IMR-90 (cell line): ENCODE measurements at regions not wholly inside any gene's neighbourhood (a gene's known extent, or its start where the extent isn't known, plus 50 kb on each side); places are given as distances from the start of the nearest gene placed in this dataset.

Experiments
- ATAC-seq: fragments of 200-7000 bp; cut with Tn5 transposase; 2 replicates; pipeline ENCODE4 v1.9.1; 2020; ENCODE audit warnings: low read depth, mild to moderate bottlenecking, moderate library complexity
- BruUV-seq: library from RNA; stranded (reverse); fragments of 400-500 nt; replicated peaks from 2 replicates; lab custom pipeline; 2021; lab: Mats Ljungman, UMichigan
- CTCF ChIA-PET: fragments of 300-600 bp; formaldehyde crosslinking; extraction: SDS; loops from one replicate; lab custom pipeline; 2021; ENCODE audit warnings: antibody characterized with exemption; lab: Yijun Ruan, JAX
- POLR2A ChIA-PET: fragments of 300-600 bp; sonication (Branson Sonifier 250); formaldehyde crosslinking; loops from one replicate; lab custom pipeline; 2022; ENCODE audit warnings: antibody characterized with exemption; ENCODE audit not compliant: unreplicated experiment; lab: Charles Lee
- DNase-seq: peaks from one replicate; pipeline ENCODE4 v3.0.0; 2013
- H2AFZ ChIP-seq: replicated peaks from 2 replicates; pipeline ENCODE3; 2013; ENCODE audit warnings: low read length, mild to moderate bottlenecking; ENCODE audit not compliant: poor library complexity
- H2AK5ac ChIP-seq: 2 replicates; pipeline ENCODE4 v1.6.1; 2013; ENCODE audit warnings: low read depth, low read length, inconsistent platforms
- H2AK9ac ChIP-seq: replicated peaks from 2 replicates; pipeline ENCODE3; 2013; ENCODE audit warnings: mild to moderate bottlenecking, low read depth, low read length, moderate library complexity; ENCODE audit not compliant: poor library complexity
- H2BK120ac ChIP-seq: 2 replicates; pipeline ENCODE4 v1.6.1; 2013; ENCODE audit warnings: low read depth, low read length, inconsistent platforms
- H2BK15ac ChIP-seq: 3 replicates; pipeline ENCODE4 v1.6.1; 2013; ENCODE audit warnings: low read depth, low read length, inconsistent platforms
- H2BK20ac ChIP-seq: 2 replicates; pipeline ENCODE4 v1.6.1; 2013; ENCODE audit warnings: low read depth, mild to moderate bottlenecking, inconsistent platforms, low read length, moderate library complexity
- H2BK5ac ChIP-seq: 2 replicates; pipeline ENCODE4 v1.6.1; 2013; ENCODE audit warnings: mild to moderate bottlenecking, low read depth, low read length, inconsistent platforms; ENCODE audit not compliant: poor library complexity, severe bottlenecking
- H3K14ac ChIP-seq: replicated peaks from 2 replicates; pipeline ENCODE4 v1.6.1; 2013; ENCODE audit warnings: low read depth, low read length, inconsistent platforms
- H3K18ac ChIP-seq: 2 replicates; pipeline ENCODE4 v1.6.1; 2013; ENCODE audit warnings: low read depth, low read length, control low read depth
- H3K23ac ChIP-seq: 2 replicates; pipeline ENCODE4 v1.6.1; 2013; ENCODE audit warnings: low read depth, low read length, inconsistent platforms
- H3K27ac ChIP-seq: 2 replicates; pipeline ENCODE4 v1.5.1; 2013; ENCODE audit warnings: mild to moderate bottlenecking, control low read depth, low read length; ENCODE audit not compliant: insufficient read depth
- H3K27me3 ChIP-seq: 2 replicates; pipeline ENCODE4 v1.6.1; 2013; ENCODE audit warnings: low read length; ENCODE audit not compliant: control insufficient read depth, insufficient read depth
- H3K36me3 ChIP-seq: 2 replicates; pipeline ENCODE4 v1.6.1; 2013; ENCODE audit warnings: low read length, mixed read lengths; ENCODE audit not compliant: control insufficient read depth, insufficient read depth
- H3K4ac ChIP-seq: 2 replicates; pipeline ENCODE4 v1.6.1; 2013; ENCODE audit warnings: low read depth, low read length, inconsistent platforms
- H3K4me1 ChIP-seq: 2 replicates; pipeline ENCODE4 v1.6.1; 2013; ENCODE audit warnings: low read length, mixed read lengths; ENCODE audit not compliant: control insufficient read depth, insufficient read depth
- H3K4me2 ChIP-seq: 2 replicates; pipeline ENCODE4 v1.6.1; 2013; ENCODE audit warnings: low read depth, mild to moderate bottlenecking, control low read depth, low read length, moderate library complexity
- H3K4me3 ChIP-seq: 2 replicates; pipeline ENCODE4 v1.5.1; 2013; ENCODE audit warnings: low read depth, mild to moderate bottlenecking, control low read depth, low read length, moderate library complexity; ENCODE audit not compliant: insufficient read depth
- H3K56ac ChIP-seq: 2 replicates; pipeline ENCODE4 v1.6.1; 2013; ENCODE audit warnings: low read length, inconsistent platforms; ENCODE audit not compliant: insufficient read depth; ENCODE audit errors: extremely low read depth
- H3K79me1 ChIP-seq, 2 experiments: 2 replicates each; pipeline ENCODE4 v1.6.1; 2013; ENCODE audit warnings: low read length in 2 of 2, inconsistent platforms in 1 of 2, low read depth in 1 of 2
- H3K9ac ChIP-seq: 2 replicates; pipeline ENCODE4 v1.6.1; 2013; ENCODE audit warnings: low read depth, low read length, control low read depth
- H3K9me1 ChIP-seq: 2 replicates; pipeline ENCODE4 v1.6.1; 2013; ENCODE audit warnings: low read length, inconsistent platforms; ENCODE audit not compliant: insufficient read depth
- H3K9me3 ChIP-seq: 2 replicates; pipeline ENCODE4 v1.6.1; 2013; ENCODE audit warnings: low read length; ENCODE audit not compliant: control insufficient read depth, insufficient read depth
- H4K20me1 ChIP-seq: 2 replicates; pipeline ENCODE4 v1.6.1; 2013; ENCODE audit warnings: low read length, inconsistent platforms; ENCODE audit not compliant: insufficient read depth
- H4K5ac ChIP-seq: 2 replicates; pipeline ENCODE4 v1.6.1; 2013; ENCODE audit warnings: mild to moderate bottlenecking, low read depth, low read length, control low read depth
- H4K8ac ChIP-seq, 2 experiments: 2 replicates each; pipeline ENCODE4 v1.6.1; 2013; ENCODE audit warnings: low read depth in 2 of 2, low read length in 2 of 2, control low read depth in 1 of 2, inconsistent platforms in 1 of 2
- H4K91ac ChIP-seq: 2 replicates; pipeline ENCODE4 v1.6.1; 2013; ENCODE audit warnings: low read depth, low read length, inconsistent platforms; ENCODE audit not compliant: insufficient read depth
- CEBPB ChIP-seq: IDR thresholded peaks from 2 replicates; pipeline ENCODE4 v1.6.1; 2012; ENCODE audit warnings: low read depth, low read length, improper control_type of control experiment
- CHD1 ChIP-seq: IDR thresholded peaks from 2 replicates; pipeline ENCODE4 v1.6.1; 2012; ENCODE audit warnings: low read depth, low read length, improper control_type of control experiment
- MAZ ChIP-seq: IDR thresholded peaks from 2 replicates; pipeline ENCODE4 v1.6.1; 2012; ENCODE audit warnings: low read depth, mild to moderate bottlenecking, low read length, improper control_type of control experiment, moderate library complexity, borderline replicate concordance
- MXI1 ChIP-seq: IDR thresholded peaks from 2 replicates; pipeline ENCODE4 v1.6.1; 2012; ENCODE audit warnings: low read depth, mild to moderate bottlenecking, low read length, moderate library complexity, borderline replicate concordance
- POLR2A ChIP-seq: IDR thresholded peaks from 2 replicates; pipeline ENCODE4 v1.6.1; 2012; ENCODE audit warnings: mild to moderate bottlenecking, low read depth, low read length
- RCOR1 ChIP-seq: IDR thresholded peaks from 2 replicates; pipeline ENCODE4 v1.6.1; 2012; ENCODE audit warnings: mild to moderate bottlenecking, low read length, improper control_type of control experiment; ENCODE audit not compliant: insufficient replicate concordance
- WGBS, 2 experiments: methylation state at CpG; one replicate each; pipeline versions ENCODE4 v1.1.5 to v1.1.7; 2013; ENCODE audit warnings: missing lambda C conversion rate in 2 of 2; ENCODE audit not compliant: insufficient read length in 1 of 2; ENCODE audit errors: extremely low coverage in 2 of 2; 5-methylcytosine and 5-hydroxymethylcytosine counted together
- dilution Hi-C: fragments of 300-500 bp; cut with HindIII; formaldehyde crosslinking; loops from one replicate; pipeline ENCODE4 v1.14.3; 2018; ENCODE audit warnings: low sequenced_read_pairs; ENCODE audit not compliant: unreplicated experiment
- in situ Hi-C: fragments of 300-500 bp; cut with MboI; formaldehyde crosslinking; loops from 3 replicates; pipeline ENCODE4 v1.14.3; 2019; ENCODE audit warnings: low sequenced_read_pairs, inconsistent platforms, mixed read lengths
- intact Hi-C: fragments of 100-400 bp; cut with micrococcal nuclease; formaldehyde crosslinking; loops from 2 replicates; pipeline ENCODE4 v1.10.0; 2022

- ChIA-PET POLR2A (no interaction called here), CTCF (no interaction called here)
- Histone ChIP-seq H4K91ac (peak overlapping the region; percentile 20; the same call in 1 of the 2 replicates), H2AK5ac (peak overlapping the region; percentile 27), H3K14ac (0 out of 2 replicates have a peak overlapping the region, but pooled peaks have one; percentile 16), H3K4me3 (no peak overlapping the region), H3K36me3 (no peaks in the 10 kb centered on the region), H2AK9ac (no peak overlapping the region), H4K8ac (peak overlapping the region in 1 of 2 experiments; percentile 30; a peak in 2 of 4 replicates), H3K27ac (no peak overlapping the region), H2BK5ac (peak overlapping the region; percentile 18), H3K56ac (no peak overlapping the region), H3K27me3 (no peaks in the 10 kb centered on the region), H2BK20ac (peak overlapping the region; percentile 54; the same call in 1 of the 2 replicates), H2AFZ (no peak overlapping the region), H3K9ac (no peak overlapping the region), H3K79me1 (no peaks in the 10 kb centered on the region), H3K18ac (peak overlapping the region; percentile 79), H3K4me2 (no peak overlapping the region), H3K9me1 (peaks cover 5% of the 10 kb centered on the region; the same call in 1 of the 2 replicates), H2BK15ac (peak overlapping the region; percentile 65), H3K23ac (peak overlapping the region; percentile 10; the same call in 1 of the 2 replicates), H3K9me3 (no peaks in the 10 kb centered on the region), H3K4ac (peak overlapping the region; percentile 42; the same call in 1 of the 2 replicates), H2BK120ac (peak overlapping the region; percentile 67), H4K5ac (peak overlapping the region; percentile 52; the same call in 1 of the 2 replicates), H4K20me1 (no peaks in the 10 kb centered on the region), H3K4me1 (peaks cover 16% of the 10 kb centered on the region)
- ATAC-seq (no peak), DNase-seq (peak; percentile 16)
- TF ChIP-seq MXI1, result no peak
- no peak for TF ChIP-seq MAZ
- TF ChIP-seq CEBPB, result peak; percentile 41; the same call in 1 of the 2 replicates
- no peak for TF ChIP-seq CHD1
- no peak for TF ChIP-seq POLR2A
- TF ChIP-seq RCOR1, result no peak
- intact Hi-C loops, result loop anchor here (5.0 to 10.0 kb wide), 2 partner anchors 54 to 174 kb away; no protein-coding TSS in a partner anchor
- no TSS peak for BruUV-seq
- in situ Hi-C loops, result no loop called here
- dilution Hi-C loops, result no loop called here
- WGBS, 2 experiments, result 50% methylated on average over 3 of the region's 3 CpGs; no CpG with 5 or more reads in 1 of the 2 experiments
Measured at GRCh38 chr9:115200711-115201505, 83.0 kb upstream of the TNC start.
